ENCODE measurements at regions not wholly inside any gene's neighbourhood (a gene's known extent, or its start where the extent isn't known, plus 50 kb on each side); places are given as distances from the start of the nearest gene placed in this dataset.

DNA sequence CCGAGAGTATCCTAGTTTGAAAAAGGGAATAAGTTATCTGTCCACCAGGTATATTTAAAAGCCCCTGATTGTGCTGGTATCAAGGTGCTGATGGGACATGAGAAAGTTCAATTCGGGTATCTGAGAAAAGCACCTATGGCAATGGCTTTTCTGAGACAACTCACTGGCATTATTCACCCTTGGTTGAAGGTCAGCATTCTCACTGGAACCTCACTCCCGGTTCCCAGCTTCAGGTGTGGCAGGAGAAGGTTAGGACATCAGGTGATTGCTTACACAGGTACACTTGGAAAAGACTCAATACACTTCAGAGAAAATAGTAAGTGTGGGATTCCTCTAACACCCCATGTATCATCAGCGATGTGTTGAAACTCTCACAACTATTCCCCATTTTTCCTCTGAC lies 643.1 kb downstream of the INHBA start:
- TF ChIP-seq, protein P1, sequence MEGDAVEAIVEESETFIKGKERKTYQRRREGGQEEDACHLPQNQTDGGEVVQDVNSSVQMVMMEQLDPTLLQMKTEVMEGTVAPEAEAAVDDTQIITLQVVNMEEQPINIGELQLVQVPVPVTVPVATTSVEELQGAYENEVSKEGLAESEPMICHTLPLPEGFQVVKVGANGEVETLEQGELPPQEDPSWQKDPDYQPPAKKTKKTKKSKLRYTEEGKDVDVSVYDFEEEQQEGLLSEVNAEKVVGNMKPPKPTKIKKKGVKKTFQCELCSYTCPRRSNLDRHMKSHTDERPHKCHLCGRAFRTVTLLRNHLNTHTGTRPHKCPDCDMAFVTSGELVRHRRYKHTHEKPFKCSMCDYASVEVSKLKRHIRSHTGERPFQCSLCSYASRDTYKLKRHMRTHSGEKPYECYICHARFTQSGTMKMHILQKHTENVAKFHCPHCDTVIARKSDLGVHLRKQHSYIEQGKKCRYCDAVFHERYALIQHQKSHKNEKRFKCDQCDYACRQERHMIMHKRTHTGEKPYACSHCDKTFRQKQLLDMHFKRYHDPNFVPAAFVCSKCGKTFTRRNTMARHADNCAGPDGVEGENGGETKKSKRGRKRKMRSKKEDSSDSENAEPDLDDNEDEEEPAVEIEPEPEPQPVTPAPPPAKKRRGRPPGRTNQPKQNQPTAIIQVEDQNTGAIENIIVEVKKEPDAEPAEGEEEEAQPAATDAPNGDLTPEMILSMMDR (IDR thresholded peaks at IDR 0.05): no peak
- no peak for TF ChIP-seq POLR2A (IDR thresholded peaks at IDR 0.05)
